AG09309 (cell line): ENCODE measurements at regions not wholly inside any gene's neighbourhood (a gene's known extent, or its start where the extent isn't known, plus 50 kb on each side); places are given as distances from the start of the nearest gene placed in this dataset.

Experiments used
- DNase-seq: peaks from one replicate; pipeline ENCODE4 v3.0.0-alpha.2; 2010; ENCODE audit warnings: low read depth
- H3K4me3 ChIP-seq: 2 replicates; pipeline ENCODE4 v1.5.1; 2011; ENCODE audit warnings: mild to moderate bottlenecking, low read depth, low read length, moderate library complexity; ENCODE audit not compliant: control insufficient read depth
- TF ChIP-seq, protein P1 (sequence below): IDR thresholded peaks from 2 replicates; pipeline ENCODE4 v1.5.1; 2011; ENCODE audit warnings: mild to moderate bottlenecking, low read depth, low read length, inconsistent platforms; ENCODE audit not compliant: insufficient read depth, control insufficient read depth; ENCODE audit errors: missing control alignments

DNA sequence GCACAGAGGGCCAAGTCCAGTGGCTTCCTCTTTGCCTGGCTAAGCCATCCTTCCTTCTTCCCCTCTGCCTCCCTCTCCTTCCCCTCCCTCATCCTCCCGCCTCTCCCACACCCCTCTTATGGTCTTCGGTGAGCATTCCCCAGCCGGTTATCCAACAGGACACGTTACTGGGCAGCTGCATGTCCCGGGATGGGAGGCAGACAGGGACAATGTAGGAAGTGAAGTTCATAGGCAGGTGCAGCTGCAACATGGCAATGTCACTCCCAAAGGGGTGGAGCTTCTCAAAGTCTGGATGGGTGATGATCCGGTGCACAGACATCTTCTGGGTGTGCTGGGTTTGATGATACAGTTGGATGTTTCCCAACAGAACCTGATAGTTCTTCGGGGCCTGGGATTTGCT lies 71.4 kb upstream of the SPTLC1 start:
- TF ChIP-seq, protein P1, sequence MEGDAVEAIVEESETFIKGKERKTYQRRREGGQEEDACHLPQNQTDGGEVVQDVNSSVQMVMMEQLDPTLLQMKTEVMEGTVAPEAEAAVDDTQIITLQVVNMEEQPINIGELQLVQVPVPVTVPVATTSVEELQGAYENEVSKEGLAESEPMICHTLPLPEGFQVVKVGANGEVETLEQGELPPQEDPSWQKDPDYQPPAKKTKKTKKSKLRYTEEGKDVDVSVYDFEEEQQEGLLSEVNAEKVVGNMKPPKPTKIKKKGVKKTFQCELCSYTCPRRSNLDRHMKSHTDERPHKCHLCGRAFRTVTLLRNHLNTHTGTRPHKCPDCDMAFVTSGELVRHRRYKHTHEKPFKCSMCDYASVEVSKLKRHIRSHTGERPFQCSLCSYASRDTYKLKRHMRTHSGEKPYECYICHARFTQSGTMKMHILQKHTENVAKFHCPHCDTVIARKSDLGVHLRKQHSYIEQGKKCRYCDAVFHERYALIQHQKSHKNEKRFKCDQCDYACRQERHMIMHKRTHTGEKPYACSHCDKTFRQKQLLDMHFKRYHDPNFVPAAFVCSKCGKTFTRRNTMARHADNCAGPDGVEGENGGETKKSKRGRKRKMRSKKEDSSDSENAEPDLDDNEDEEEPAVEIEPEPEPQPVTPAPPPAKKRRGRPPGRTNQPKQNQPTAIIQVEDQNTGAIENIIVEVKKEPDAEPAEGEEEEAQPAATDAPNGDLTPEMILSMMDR = no peak
- DNase-seq = no peak
- H3K4me3 ChIP-seq = no peak overlapping the region

DNA sequence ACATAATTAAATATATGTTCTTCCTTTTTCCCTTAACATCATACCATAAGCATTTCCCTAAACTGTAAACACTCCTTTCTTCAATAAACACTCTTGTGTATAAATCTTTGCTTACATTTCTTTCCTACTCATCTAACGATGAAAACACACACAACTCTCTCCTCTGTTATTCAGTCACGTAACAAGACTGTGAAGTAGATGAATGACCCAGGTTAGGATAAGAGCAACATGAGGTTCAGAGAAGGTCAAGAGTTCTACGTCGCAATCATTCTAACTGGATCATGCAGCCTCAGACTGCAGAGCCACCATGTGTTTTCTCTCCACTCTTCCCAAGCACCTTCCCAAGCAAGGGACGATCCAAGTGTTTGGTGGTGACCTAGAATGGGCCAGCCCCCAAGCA lies 70.5 kb upstream of the SPTLC1 start:
- TF ChIP-seq, protein P1 = no peak
- H3K4me3 ChIP-seq = no peak overlapping the region
- DNase-seq = no peak

DNA sequence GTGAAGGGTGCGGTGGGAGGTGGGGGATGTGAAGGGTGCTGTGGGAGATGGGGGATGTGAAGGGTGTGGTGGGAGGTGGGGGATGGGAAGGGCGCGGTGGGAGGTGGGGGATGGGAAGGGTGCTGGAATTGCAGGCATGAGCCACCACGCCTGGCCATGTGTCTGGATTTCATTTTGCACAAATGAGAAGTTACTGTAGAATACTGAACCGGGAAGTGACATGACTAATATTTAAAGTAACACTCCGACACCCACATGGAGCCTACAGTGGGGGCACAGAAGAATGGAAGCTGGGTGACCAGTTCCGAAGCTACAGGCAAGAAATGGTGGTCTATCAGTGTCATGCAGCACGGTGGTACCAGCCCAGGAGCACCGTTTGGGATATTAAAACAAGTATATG lies 69.9 kb upstream of the SPTLC1 start:
- no peak overlapping the region for H3K4me3 ChIP-seq
- no peak for DNase-seq
- TF ChIP-seq, protein P1 = no peak

DNA sequence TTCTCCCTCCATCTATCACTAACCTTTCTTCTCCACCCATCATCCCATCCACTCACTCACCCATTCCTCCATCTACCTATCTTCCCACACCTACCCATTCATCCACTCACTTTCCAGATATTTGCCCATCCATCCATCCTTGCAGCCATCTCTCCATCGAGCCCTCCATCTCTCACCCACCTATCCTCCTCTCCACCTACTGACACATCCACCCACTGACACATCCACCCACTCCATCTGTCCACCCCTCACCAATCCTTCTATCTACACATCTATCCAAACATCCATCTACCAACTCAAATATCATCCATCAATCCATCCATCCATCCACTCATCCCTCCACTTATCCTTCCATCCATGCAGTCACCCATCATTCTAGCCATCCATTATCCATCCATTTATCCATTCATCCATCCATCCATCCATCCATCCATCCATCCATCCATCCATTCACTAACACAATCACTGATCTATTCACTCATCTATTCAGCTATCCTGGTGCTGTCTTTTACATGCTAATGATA lies 68.9 kb upstream of the SPTLC1 start:
- DNase-seq = no peak
- H3K4me3 ChIP-seq = no peak overlapping the region
- TF ChIP-seq, protein P1 = no peak

DNA sequence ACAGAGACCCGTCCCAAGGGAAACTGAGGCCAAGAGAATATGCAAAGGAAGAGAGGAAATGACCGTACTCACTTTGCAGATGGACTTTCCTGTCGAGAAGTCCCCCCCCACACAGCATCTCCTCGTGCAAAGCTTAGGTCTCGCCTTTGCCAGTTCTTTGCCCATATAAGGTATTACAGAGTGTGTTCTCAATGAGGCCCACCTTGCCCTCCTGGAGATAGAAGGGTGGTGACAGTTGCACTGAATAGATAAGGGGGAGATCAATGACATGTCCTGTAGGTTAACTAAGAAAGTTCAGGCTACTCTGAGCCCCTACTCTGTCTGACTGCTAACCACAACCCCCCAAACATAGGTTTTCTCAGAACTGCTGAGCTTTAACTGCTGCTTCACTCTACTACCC lies 68.2 kb upstream of the SPTLC1 start:
- DNase-seq = no peak
- no peak overlapping the region for H3K4me3 ChIP-seq
- TF ChIP-seq, protein P1 = no peak

DNA sequence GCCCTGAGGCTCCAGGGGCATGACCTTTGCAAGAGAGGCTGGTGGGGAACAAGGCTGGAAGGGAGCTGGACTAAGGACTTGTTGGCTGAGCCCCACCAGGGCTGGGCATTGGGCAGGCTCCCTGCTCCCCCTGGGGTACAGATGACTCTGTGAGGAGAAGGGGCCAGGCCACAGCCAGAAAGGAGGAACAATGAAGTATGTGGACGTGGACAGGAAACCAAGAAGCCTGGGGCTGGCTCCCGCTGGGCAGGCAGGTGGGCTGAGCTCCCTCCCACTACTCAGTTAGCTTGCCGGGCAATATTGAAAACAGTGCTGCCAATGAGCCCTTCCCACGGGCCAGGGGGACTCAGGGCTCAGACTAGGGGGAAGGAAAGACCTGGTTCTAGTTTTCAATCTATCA lies 66.1 kb upstream of the SPTLC1 start:
- DNase-seq = no peak
- TF ChIP-seq, protein P1 = no peak

DNA sequence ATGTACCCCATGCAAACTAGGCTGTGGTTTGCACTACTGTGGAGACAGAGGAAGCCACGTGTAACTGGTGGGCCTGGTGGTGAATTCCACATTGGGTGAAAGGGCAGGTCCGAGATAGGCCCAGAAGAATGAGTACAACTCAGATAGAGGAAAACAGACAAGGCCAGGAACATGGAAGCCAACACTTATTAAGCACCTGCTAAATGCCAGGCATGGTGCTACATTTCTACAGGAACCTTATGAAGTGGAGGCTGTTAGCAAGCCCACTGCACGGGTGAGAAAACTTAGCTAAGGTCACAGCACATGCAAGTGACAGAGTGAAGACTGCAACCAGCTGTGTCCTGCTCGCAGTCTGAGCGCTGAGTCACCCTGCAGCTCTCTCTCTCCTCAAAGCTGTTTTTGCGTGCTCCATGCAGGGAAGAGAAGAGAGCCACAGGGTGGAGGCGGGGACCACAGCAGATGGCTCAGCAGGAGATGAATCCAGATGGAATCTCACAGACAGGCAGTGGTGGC lies 65.5 kb upstream of the SPTLC1 start:
- TF ChIP-seq, protein P1 = no peak
- DNase-seq = peak; percentile 64
- H3K4me3 ChIP-seq = no peak overlapping the region

More for the DNA sequence above, 66.1 kb upstream of the SPTLC1 start:
- no peak overlapping the region for H3K4me3 ChIP-seq
